Activated CD4-positive, alpha-beta T cell treated with anti-CD3 and anti-CD28 coated beads for 36 hours (primary cell): ENCODE measurements at regions not wholly inside any gene's neighbourhood (a gene's known extent, or its start where the extent isn't known, plus 50 kb on each side); places are given as distances from the start of the nearest gene placed in this dataset.
A peak's percentile ranks its signal among the peaks of the same experiment; 100 is the strongest.

Experiments
- ATAC-seq: fragments of 200-7000 bp; cut with Tn5 transposase; one replicate; pipeline ENCODE4 v1.10.0; 2021; ENCODE audit warnings: mild to moderate bottlenecking, moderate library complexity
- CTCF ChIA-PET: fragments of 350-600 bp; sonication (Branson Sonifier 250); formaldehyde crosslinking; loops from one replicate; lab custom pipeline; 2021; ENCODE audit warnings: antibody characterized with exemption; lab: Charles Lee
- POLR2A ChIA-PET: fragments of 350-600 bp; sonication (Branson Sonifier 250); formaldehyde crosslinking; loops from one replicate; lab custom pipeline; 2021; ENCODE audit warnings: antibody characterized with exemption, inconsistent platforms; lab: Charles Lee
- DNase-seq: peaks from one replicate; pipeline ENCODE4 v3.0.0-alpha.2; 2020
- H3K27ac Mint-ChIP-seq: one replicate; pipeline ENCODE4 v1.8.0; 2021; ENCODE audit warnings: mixed read lengths
- H3K27me3 Mint-ChIP-seq: one replicate; pipeline ENCODE4 v1.8.0; 2021; ENCODE audit warnings: mixed read lengths
- H3K36me3 Mint-ChIP-seq: one replicate; pipeline ENCODE4 v1.8.0; 2021; ENCODE audit warnings: low read depth, mixed read lengths
- H3K4me1 Mint-ChIP-seq: one replicate; pipeline ENCODE4 v1.8.0; 2021; ENCODE audit warnings: mixed read lengths
- H3K4me3 Mint-ChIP-seq: one replicate; pipeline ENCODE4 v1.8.0; 2021; ENCODE audit warnings: mild to moderate bottlenecking, moderate library complexity, mixed read lengths
- H3K9me3 Mint-ChIP-seq: one replicate; pipeline ENCODE4 v1.8.0; 2021; ENCODE audit warnings: low read depth, mixed read lengths
- intact Hi-C, 2 experiments: fragments of 100-400 bp; cut with DNase I in 1 of 2; cut with micrococcal nuclease in 1 of 2; formaldehyde crosslinking; loops; one replicate each; pipeline versions ENCODE4 v1.14.2 to v1.15.1; 2022 to 2024; cut with DNase I, micrococcal nuclease

DNA sequence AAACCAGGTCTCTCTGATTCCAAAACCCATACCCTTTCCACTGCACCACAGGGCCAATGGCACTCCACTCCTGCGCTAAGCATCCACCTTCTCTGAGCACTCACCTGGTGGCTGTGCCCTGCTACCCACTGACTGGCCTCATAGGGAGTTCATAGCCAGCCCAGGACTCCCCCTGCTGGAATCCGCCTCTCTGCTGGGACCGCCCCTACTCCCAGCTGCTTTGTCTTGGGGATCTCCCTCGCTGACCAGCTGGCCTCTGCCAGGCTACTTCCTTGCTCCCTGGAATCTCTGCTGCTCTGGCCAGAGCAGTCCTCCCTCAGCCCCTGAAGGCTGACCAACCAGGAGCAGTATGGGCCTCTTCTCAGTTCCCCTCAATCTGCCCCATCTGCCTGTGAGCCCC is 129.7 kb downstream of the FAXC start:
- ChIA-PET CTCF (interaction anchor here (1.1 kb wide), 1 partner anchor 22 kb away, joined by 3 read pairs; no protein-coding TSS in a partner anchor), POLR2A (no interaction called here)
- peaks cover 6% of the 10 kb centered on the region for H3K27me3 Mint-ChIP-seq
- no peaks in the 10 kb centered on the region for H3K9me3 Mint-ChIP-seq
- intact Hi-C loops = no loop called here
- ATAC-seq = peak; percentile 44
- H3K27ac Mint-ChIP-seq = no peak overlapping the region
- peak; percentile 16 for DNase-seq
- H3K36me3 Mint-ChIP-seq = no peaks in the 10 kb centered on the region
- H3K4me3 Mint-ChIP-seq = no peak overlapping the region
- no peaks in the 10 kb centered on the region for H3K4me1 Mint-ChIP-seq

DNA sequence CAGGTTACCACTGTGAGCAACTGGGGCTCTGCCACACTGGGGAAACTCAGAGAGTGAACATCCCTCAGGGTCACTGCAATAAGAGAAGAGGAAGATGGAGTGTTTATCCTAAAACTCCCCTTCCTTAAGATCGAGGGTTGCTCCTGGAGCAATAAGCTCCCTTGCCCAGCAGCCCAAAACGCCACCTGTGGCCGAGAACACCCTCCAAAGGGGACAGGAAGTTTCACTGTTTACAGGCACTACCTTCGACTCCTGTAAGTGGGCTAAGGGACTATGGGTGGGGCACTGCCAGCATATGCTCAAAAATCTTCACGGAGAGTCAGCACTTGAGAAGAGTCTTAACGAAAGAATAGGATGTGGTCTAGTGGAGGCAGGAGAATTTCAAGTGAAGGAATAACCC is 132.5 kb downstream of the FAXC start:
- intact Hi-C loops = no loop called here

DNA sequence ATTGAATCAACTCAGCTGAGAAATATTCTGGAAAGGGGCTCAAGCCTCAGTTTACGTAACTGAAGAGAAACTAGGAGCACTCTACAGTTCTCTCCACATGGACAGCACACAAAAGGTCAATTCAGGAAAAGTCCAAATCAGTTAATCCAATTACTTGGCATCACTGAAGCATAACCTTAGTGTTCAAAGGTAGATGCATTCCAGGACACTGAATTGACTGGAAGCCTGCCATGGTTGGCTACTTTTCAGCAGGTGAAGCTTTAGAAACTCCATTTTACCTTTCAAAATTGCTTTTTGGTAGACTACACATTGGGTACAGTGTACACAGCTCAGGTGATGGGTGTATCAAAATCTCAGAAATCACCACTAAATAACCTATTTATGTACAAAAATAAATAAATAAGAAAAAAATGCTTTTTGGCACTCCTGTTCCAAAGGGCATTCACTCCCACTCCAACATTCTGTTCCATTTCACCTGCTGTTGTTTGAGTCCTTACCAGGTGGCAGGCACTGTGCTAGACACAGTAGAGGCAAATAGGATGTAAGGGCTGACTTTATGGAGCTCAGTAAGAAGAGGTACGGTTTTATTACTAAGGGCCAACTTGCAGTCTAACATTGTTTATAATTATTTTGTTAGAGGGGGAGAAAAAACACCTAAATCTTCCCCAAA is 153.4 kb downstream of the FAXC start:
- POLR2A ChIA-PET = no interaction called here
- Mint-ChIP-seq H3K27ac (no peak overlapping the region), H3K36me3 (no peaks in the 10 kb centered on the region), H3K4me3 (no peak overlapping the region), H3K27me3 (peaks cover 9% of the 10 kb centered on the region), H3K9me3 (peaks cover 1% of the 10 kb centered on the region), H3K4me1 (no peaks in the 10 kb centered on the region)
- intact Hi-C loops = no loop called here
- CTCF ChIA-PET = interaction anchor here (0.6 kb wide), 1 partner anchor 134 kb away, joined by 3 read pairs; no protein-coding TSS in a partner anchor
- ATAC-seq = no peak
- no peak for DNase-seq

More for the DNA sequence above, 132.5 kb downstream of the FAXC start:
- Mint-ChIP-seq H3K36me3 (no peaks in the 10 kb centered on the region), H3K9me3 (no peaks in the 10 kb centered on the region), H3K27ac (no peak overlapping the region), H3K27me3 (peaks cover 2% of the 10 kb centered on the region), H3K4me1 (no peaks in the 10 kb centered on the region), H3K4me3 (no peak overlapping the region)
- CTCF ChIA-PET = no interaction called here
- no peak for ATAC-seq
- POLR2A ChIA-PET = no interaction called here
- no peak for DNase-seq

DNA sequence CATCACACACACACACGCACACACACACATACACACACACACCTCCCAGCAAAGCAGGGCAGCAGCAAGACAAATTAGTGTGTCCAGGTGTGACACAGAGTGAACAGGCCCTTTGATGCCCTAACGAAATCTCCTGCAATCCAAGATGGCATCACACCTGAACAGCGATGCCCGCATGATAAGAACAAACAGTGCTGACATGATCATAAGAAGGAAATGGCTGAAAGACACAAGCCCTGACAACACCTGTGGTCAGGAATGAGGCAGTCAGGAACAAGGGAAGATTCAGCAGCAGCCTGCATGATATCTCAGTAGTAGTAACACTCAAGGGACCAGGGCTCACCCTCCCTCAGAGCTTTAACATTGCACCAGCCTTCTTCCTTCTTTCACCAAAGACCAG is 156.9 kb downstream of the FAXC start:
- POLR2A ChIA-PET = no interaction called here
- peaks cover 6% of the 10 kb centered on the region for H3K4me1 Mint-ChIP-seq
- ATAC-seq = no peak
- H3K36me3 Mint-ChIP-seq = no peaks in the 10 kb centered on the region
- DNase-seq = no peak
- intact Hi-C loops = no loop called here
- H3K27ac Mint-ChIP-seq = no peak overlapping the region
- H3K27me3 Mint-ChIP-seq = peaks cover 14% of the 10 kb centered on the region
- CTCF ChIA-PET = no interaction called here
- H3K4me3 Mint-ChIP-seq = no peak overlapping the region
- H3K9me3 Mint-ChIP-seq = no peaks in the 10 kb centered on the region

DNA sequence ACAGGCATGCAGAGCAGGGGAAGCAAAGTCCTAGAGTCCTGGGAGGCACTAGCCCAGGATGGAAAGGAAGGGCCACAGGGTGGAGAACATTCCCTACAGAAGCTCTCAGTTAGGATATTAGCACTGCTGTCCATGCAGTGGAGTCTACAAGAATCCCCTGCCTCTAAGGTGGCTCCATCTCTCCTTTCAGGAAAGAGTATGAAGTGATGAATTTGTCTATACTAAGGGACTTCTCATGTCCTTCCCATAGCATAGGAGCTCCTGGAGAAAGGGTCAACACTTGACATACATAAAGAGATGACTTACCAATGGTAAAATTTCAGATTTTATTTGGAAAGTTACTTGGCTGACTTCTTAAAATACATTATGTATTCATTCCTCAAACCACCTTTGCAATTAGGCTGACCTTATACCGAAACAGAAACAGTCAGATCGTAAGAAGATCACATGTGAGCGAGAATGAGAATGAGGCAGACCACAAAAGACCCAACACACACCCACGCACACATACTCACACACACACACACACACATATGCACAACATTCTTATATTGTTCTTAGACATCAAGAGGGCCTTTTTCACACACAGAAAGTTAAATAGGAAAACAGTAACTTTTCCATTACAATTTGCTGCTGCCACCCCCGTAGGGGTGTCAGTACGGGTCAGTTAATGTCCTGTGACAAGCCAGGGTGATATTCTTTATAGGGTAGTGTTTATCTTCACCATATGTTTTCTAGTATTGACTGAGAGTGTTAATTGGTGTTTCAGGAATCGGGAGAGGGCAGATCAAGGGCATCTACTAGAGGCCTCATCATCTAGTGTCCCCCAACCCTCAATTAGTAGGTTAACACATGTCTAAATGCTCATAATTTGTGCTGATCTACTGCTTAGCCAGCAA is 159.4 kb downstream of the FAXC start:
- H3K27me3 Mint-ChIP-seq = peaks cover 27% of the 10 kb centered on the region
- DNase-seq = peak; percentile 51
- H3K27ac Mint-ChIP-seq = no peak overlapping the region
- ChIA-PET POLR2A (no interaction called here), CTCF (no interaction called here)
- H3K9me3 Mint-ChIP-seq = no peaks in the 10 kb centered on the region
- H3K4me1 Mint-ChIP-seq = peaks cover 6% of the 10 kb centered on the region
- ATAC-seq = peak; percentile 90
- no peaks in the 10 kb centered on the region for H3K36me3 Mint-ChIP-seq
- no peak overlapping the region for H3K4me3 Mint-ChIP-seq
- intact Hi-C loops = no loop called here

DNA sequence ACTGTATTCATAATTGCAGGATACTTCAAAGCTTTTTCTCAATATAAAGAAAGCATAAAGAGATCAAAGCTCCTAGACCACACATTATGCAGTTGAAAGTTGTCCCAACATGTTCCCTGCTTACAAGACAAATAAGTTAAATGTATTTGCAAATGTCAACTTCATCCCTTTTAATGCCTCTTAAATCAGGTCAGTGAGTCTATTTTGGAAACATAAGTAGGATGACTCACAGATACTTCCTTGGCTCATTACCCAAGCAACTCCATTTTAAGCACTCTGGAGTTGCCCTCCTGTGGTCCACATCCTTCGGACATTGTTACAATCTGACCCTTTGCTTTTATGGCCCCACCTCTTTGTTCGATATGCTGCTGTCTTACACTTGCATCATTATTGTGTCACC is 162.0 kb downstream of the FAXC start:
- POLR2A ChIA-PET = no interaction called here

DNA sequence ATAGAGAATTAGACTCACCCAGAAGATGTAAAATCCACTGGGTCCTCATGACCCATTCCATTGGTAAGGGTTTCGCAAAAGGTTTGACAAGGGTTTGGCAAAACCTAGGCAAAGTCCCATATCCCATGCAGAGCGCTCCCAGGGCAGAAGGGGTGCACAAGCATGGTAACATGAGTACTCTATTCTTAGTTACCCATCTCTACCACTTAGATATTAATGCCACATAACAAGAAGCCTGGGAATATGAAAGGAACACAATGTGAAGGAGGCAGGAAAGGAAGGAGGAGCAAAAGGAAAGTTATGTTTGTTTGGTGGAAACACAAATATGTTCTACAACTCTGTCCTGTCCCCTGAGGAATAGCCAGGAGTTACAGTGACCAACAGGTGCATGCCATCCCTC is 163.1 kb downstream of the FAXC start:
- ATAC-seq (no peak), DNase-seq (no peak)
- Mint-ChIP-seq H3K27ac (no peak overlapping the region), H3K9me3 (peaks cover 8% of the 10 kb centered on the region), H3K36me3 (no peaks in the 10 kb centered on the region), H3K4me3 (no peak overlapping the region), H3K4me1 (peaks cover 6% of the 10 kb centered on the region), H3K27me3 (peaks cover 26% of the 10 kb centered on the region)
- POLR2A ChIA-PET = no interaction called here
- CTCF ChIA-PET = no interaction called here
- intact Hi-C loops = no loop called here

More for the DNA sequence above, 162.0 kb downstream of the FAXC start:
- DNase-seq = no peak
- H3K27me3 Mint-ChIP-seq = peaks cover 29% of the 10 kb centered on the region
- no peak for ATAC-seq
- no peak overlapping the region for H3K4me3 Mint-ChIP-seq
- H3K4me1 Mint-ChIP-seq = peaks cover 6% of the 10 kb centered on the region
- CTCF ChIA-PET = no interaction called here
- intact Hi-C loops = no loop called here
- no peak overlapping the region for H3K27ac Mint-ChIP-seq
- H3K36me3 Mint-ChIP-seq = no peaks in the 10 kb centered on the region
- peaks cover 1% of the 10 kb centered on the region for H3K9me3 Mint-ChIP-seq

DNA sequence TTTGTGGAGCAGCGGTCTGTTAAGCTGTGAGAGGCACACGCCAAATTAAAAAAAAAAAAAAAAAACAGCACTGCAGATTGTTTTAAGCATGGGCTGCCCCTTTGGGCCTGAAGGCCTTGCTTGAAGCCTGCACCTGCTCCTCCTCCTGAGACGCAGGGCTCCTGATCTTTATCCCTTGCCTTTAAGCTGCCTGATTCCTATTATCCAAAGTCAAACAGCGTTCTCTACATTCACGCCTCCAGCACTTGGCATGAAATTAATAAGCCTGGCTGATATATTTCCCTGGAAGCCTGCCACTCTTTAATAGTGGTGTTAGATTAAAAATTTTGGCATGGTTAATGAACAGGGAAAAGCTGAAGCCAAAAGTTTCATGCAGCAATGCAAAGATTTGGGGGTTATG is 163.9 kb downstream of the FAXC start:
- ChIA-PET POLR2A (no interaction called here), CTCF (interaction anchor here (0.7 kb wide), 1 partner anchor 930 kb away, joined by 3 read pairs; no protein-coding TSS in a partner anchor)
- intact Hi-C loops = no loop called here
- Mint-ChIP-seq H3K9me3 (peaks cover 12% of the 10 kb centered on the region), H3K36me3 (no peaks in the 10 kb centered on the region), H3K27ac (no peak overlapping the region), H3K4me1 (peaks cover 6% of the 10 kb centered on the region), H3K27me3 (peaks cover 24% of the 10 kb centered on the region), H3K4me3 (no peak overlapping the region)
- DNase-seq (no peak), ATAC-seq (no peak)

DNA sequence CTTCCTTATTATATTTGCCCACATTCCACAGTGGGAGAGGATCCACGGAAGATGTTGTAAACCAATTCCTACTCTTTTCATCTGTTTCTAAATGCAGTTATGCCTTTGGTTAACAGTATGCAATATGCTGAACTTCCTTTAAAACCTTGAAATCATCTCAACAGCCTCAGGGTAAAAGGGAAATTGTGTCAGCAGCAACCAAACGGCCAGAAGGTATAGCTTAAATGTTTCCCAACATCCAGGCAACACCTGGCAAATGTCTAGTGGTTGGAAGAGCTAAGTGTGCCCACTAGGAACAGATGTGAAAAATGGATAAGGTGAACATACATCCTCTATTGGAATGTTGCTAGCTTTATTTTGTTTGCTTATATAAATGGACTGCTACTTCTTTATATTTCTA is 164.8 kb downstream of the FAXC start:
- Mint-ChIP-seq H3K27ac (no peak overlapping the region), H3K36me3 (no peaks in the 10 kb centered on the region), H3K4me3 (no peak overlapping the region), H3K4me1 (no peaks in the 10 kb centered on the region), H3K9me3 (peaks cover 18% of the 10 kb centered on the region), H3K27me3 (peaks cover 24% of the 10 kb centered on the region)
- ChIA-PET CTCF (interaction anchor here (0.7 to 1.7 kb wide), 2 partner anchors 32 to 47 kb away, joined by 3 to 6 read pairs; no protein-coding TSS in a partner anchor), POLR2A (no interaction called here)
- DNase-seq (no peak), ATAC-seq (no peak)
- intact Hi-C loops = no loop called here

DNA sequence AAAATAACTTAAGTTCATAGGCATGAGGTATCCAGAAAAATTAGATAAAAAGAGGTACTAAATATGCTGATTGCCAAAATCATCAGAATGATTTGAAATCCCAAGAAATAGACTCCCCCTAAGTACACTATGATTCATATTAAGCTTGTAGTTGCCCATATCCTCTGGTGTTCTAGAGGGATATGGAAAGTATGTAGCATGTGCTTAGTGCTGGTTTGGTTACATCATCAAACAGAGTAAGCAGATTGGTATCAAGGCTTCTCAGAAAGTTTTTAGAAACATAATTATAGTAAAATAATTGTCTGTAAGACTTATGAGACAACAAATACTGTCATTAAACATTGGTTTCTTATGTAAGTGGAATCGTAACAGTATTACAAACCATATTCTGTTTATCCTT is 166.4 kb downstream of the FAXC start:
- Mint-ChIP-seq H3K4me3 (no peak overlapping the region), H3K36me3 (no peaks in the 10 kb centered on the region), H3K27me3 (peaks cover 22% of the 10 kb centered on the region), H3K27ac (no peak overlapping the region), H3K9me3 (peaks cover 21% of the 10 kb centered on the region), H3K4me1 (no peaks in the 10 kb centered on the region)
- intact Hi-C loops = no loop called here
- DNase-seq (no peak), ATAC-seq (no peak)
- ChIA-PET POLR2A (no interaction called here), CTCF (no interaction called here)

DNA sequence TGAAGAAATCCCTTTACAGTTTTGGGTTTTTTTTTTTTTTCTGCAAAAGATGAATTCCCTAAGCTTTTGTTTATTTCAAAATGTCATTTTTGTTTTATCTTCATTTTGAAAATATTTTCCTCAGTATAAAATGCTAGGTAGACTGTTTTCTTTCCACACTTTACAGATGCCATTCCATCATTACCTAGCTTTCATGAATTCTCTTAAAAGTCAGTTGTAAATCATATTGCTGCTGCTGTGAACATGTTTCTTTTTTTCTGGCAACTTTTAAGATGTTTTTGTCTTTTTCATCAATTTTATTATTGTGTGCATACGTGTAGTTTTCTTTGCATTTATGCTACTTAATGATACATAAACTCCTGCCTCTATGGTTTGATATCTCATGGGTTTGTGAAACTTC is 168.3 kb downstream of the FAXC start:
- no peaks in the 10 kb centered on the region for H3K36me3 Mint-ChIP-seq
- no peak overlapping the region for H3K27ac Mint-ChIP-seq
- H3K27me3 Mint-ChIP-seq = peaks cover 14% of the 10 kb centered on the region
- ATAC-seq (no peak), DNase-seq (no peak)
- H3K9me3 Mint-ChIP-seq = peaks cover 21% of the 10 kb centered on the region
- intact Hi-C loops = no loop called here
- ChIA-PET POLR2A (no interaction called here), CTCF (no interaction called here)
- no peak overlapping the region for H3K4me3 Mint-ChIP-seq
- no peaks in the 10 kb centered on the region for H3K4me1 Mint-ChIP-seq

DNA sequence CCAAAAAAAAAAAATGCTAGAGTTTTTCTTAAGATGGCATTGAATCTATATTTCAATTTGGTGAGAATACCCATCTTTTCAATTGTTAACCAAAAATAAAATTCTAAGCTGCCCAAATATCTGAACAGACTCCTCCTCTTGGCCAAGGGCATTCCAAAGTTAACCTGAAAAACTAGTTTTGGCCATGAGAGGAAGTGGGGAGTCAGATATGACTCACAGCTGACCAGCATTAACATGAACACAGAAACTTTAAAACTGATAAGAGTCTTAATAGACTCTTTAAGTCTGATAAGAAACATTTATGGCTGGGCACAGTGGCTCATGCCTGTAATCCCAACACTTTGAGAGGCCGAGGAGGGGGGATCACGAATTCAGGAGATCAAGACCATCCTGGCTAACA is 171.3 kb downstream of the FAXC start:
- H3K27ac Mint-ChIP-seq = no peak overlapping the region
- ATAC-seq = no peak
- H3K4me3 Mint-ChIP-seq = no peak overlapping the region
- H3K36me3 Mint-ChIP-seq = no peaks in the 10 kb centered on the region
- POLR2A ChIA-PET = no interaction called here
- H3K4me1 Mint-ChIP-seq = no peaks in the 10 kb centered on the region
- peaks cover 21% of the 10 kb centered on the region for H3K9me3 Mint-ChIP-seq
- DNase-seq = no peak
- CTCF ChIA-PET = no interaction called here
- peaks cover 5% of the 10 kb centered on the region for H3K27me3 Mint-ChIP-seq
- intact Hi-C loops = no loop called here
